NT2/D1 (cell line): ENCODE measurements at regions not wholly inside any gene's neighbourhood (a gene's known extent, or its start where the extent isn't known, plus 50 kb on each side); places are given as distances from the start of the nearest gene placed in this dataset.

Source experiments
- DNase-seq: peaks from one replicate; pipeline ENCODE4 v3.0.0-alpha.2; 2011; ENCODE audit warnings: low read depth, low spot score
- H3K27me3 ChIP-seq: 2 replicates; pipeline ENCODE4 v1.6.0; 2011; ENCODE audit warnings: mild to moderate bottlenecking; ENCODE audit not compliant: insufficient read length, insufficient read depth
- H3K36me3 ChIP-seq: 2 replicates; pipeline ENCODE4 v1.6.1; 2011; ENCODE audit warnings: mild to moderate bottlenecking, low read length, mixed read lengths; ENCODE audit not compliant: insufficient read depth, insufficient read length
- H3K4me1 ChIP-seq: 2 replicates; pipeline ENCODE4 v1.5.1; 2011; ENCODE audit not compliant: insufficient read depth, insufficient read length
- H3K4me3 ChIP-seq: 2 replicates; pipeline ENCODE4 v1.5.1; 2011; ENCODE audit warnings: low read depth; ENCODE audit not compliant: insufficient read length
- H3K9ac ChIP-seq: 2 replicates; pipeline ENCODE4 v1.6.0; 2011; ENCODE audit warnings: low read depth; ENCODE audit not compliant: insufficient read length
- H3K9me3 ChIP-seq: 2 replicates; pipeline ENCODE4 v1.5.1; 2011; ENCODE audit warnings: mild to moderate bottlenecking, low read length; ENCODE audit not compliant: insufficient read depth
- SUZ12 ChIP-seq: IDR thresholded peaks from 2 replicates; pipeline ENCODE4 v1.6.1; 2011; ENCODE audit not compliant: insufficient read length, insufficient read depth; ENCODE audit errors: extremely low read depth
- YY1 ChIP-seq: IDR thresholded peaks from 2 replicates; pipeline ENCODE4 v1.6.1; 2011; ENCODE audit not compliant: insufficient read length, insufficient read depth
- ZNF274 ChIP-seq: IDR thresholded peaks from 2 replicates; pipeline ENCODE4 v1.6.1; 2011; ENCODE audit warnings: mild to moderate bottlenecking, low read depth, low read length

GRCh38 chr16:64013856-64014255 lies 1108.0 kb downstream of the CDH11 start:
- no peak for DNase-seq
- H3K27me3 ChIP-seq = no peaks in the 10 kb centered on the region

GRCh38 chr16:64012166-64012565 lies 1109.7 kb downstream of the CDH11 start:
- no peak overlapping the region for H3K4me3 ChIP-seq
- no peaks in the 10 kb centered on the region for H3K36me3 ChIP-seq
- no peak overlapping the region for H3K9ac ChIP-seq
- no peaks in the 10 kb centered on the region for H3K9me3 ChIP-seq
- TF ChIP-seq SUZ12 (no peak), YY1 (no peak), ZNF274 (no peak)
- H3K4me1 ChIP-seq = no peaks in the 10 kb centered on the region
- H3K27me3 ChIP-seq = no peaks in the 10 kb centered on the region
- DNase-seq = no peak

More at GRCh38 chr16:64013856-64014255, 1108.0 kb downstream of the CDH11 start:
- H3K4me3 ChIP-seq = no peak overlapping the region
- no peaks in the 10 kb centered on the region for H3K9me3 ChIP-seq
- no peaks in the 10 kb centered on the region for H3K4me1 ChIP-seq
- no peaks in the 10 kb centered on the region for H3K36me3 ChIP-seq
- no peak for TF ChIP-seq ZNF274
- no peak for TF ChIP-seq YY1
- TF ChIP-seq SUZ12 = no peak
- H3K9ac ChIP-seq = no peak overlapping the region

- H3K36me3 ChIP-seq = no peaks in the 10 kb centered on the region
- no peaks in the 10 kb centered on the region for H3K27me3 ChIP-seq
- H3K9ac ChIP-seq = no peak overlapping the region
- no peak overlapping the region for H3K4me3 ChIP-seq
- no peak for DNase-seq
- H3K9me3 ChIP-seq = no peaks in the 10 kb centered on the region
- no peaks in the 10 kb centered on the region for H3K4me1 ChIP-seq
- no peak for TF ChIP-seq SUZ12
- TF ChIP-seq ZNF274 = no peak
- TF ChIP-seq YY1 = no peak
Observed at GRCh38 chr16:64011650-64012049, 1110.2 kb downstream of the CDH11 start.

- Histone ChIP-seq H3K36me3 (no peaks in the 10 kb centered on the region), H3K4me3 (no peak overlapping the region), H3K4me1 (no peaks in the 10 kb centered on the region), H3K9ac (no peak overlapping the region), H3K27me3 (no peaks in the 10 kb centered on the region), H3K9me3 (no peaks in the 10 kb centered on the region)
- TF ChIP-seq SUZ12 (no peak), YY1 (no peak), ZNF274 (no peak)
- no peak for DNase-seq
Observed at GRCh38 chr16:64008131-64008530, 1113.7 kb downstream of the CDH11 start.

GRCh38 chr16:64004116-64004515 lies 1117.7 kb downstream of the CDH11 start:
- no peak overlapping the region for H3K9ac ChIP-seq
- H3K9me3 ChIP-seq = no peaks in the 10 kb centered on the region
- H3K27me3 ChIP-seq = no peaks in the 10 kb centered on the region
- no peaks in the 10 kb centered on the region for H3K4me1 ChIP-seq
- H3K4me3 ChIP-seq = no peak overlapping the region
- TF ChIP-seq YY1 (no peak), ZNF274 (no peak), SUZ12 (no peak)
- H3K36me3 ChIP-seq = no peaks in the 10 kb centered on the region
- no peak for DNase-seq

- H3K9me3 ChIP-seq = no peaks in the 10 kb centered on the region
- no peaks in the 10 kb centered on the region for H3K27me3 ChIP-seq
- H3K4me1 ChIP-seq = no peaks in the 10 kb centered on the region
- no peak overlapping the region for H3K9ac ChIP-seq
- no peak overlapping the region for H3K4me3 ChIP-seq
- no peaks in the 10 kb centered on the region for H3K36me3 ChIP-seq
- no peak for TF ChIP-seq ZNF274
- TF ChIP-seq SUZ12 = no peak
- TF ChIP-seq YY1 = no peak
- DNase-seq = no peak
Observed at GRCh38 chr16:63995025-63995424, 1126.8 kb downstream of the CDH11 start.

- Histone ChIP-seq H3K4me3 (no peak overlapping the region), H3K9ac (no peak overlapping the region), H3K27me3 (no peaks in the 10 kb centered on the region), H3K9me3 (0 out of 2 replicates have a peak, but pooled peaks cover 10% of the 10 kb centered on the region), H3K4me1 (no peaks in the 10 kb centered on the region), H3K36me3 (no peaks in the 10 kb centered on the region)
- no peak for TF ChIP-seq YY1
- TF ChIP-seq SUZ12 = no peak
- TF ChIP-seq ZNF274 = no peak
- DNase-seq = no peak
Observed at GRCh38 chr16:63983401-63983800, 1138.5 kb downstream of the CDH11 start.
